Panc1 (cell line): ENCODE measurements at regions not wholly inside any gene's neighbourhood (a gene's known extent, or its start where the extent isn't known, plus 50 kb on each side); places are given as distances from the start of the nearest gene placed in this dataset.

Source experiments
- ATAC-seq: fragments of 200-7000 bp; cut with Tn5 transposase; 2 replicates; pipeline ENCODE4 v1.9.1; 2020; ENCODE audit warnings: mild to moderate bottlenecking, moderate library complexity
- BruUV-seq: library from RNA; stranded (reverse); fragments of 400-500 nt; replicated peaks from 2 replicates; lab custom pipeline; 2021; lab: Mats Ljungman, UMichigan
- CTCF ChIA-PET: fragments of 300-600 bp; sonication (Branson Sonifier 250); formaldehyde crosslinking; loops from one replicate; lab custom pipeline; 2022; ENCODE audit warnings: antibody characterized with exemption; lab: Charles Lee
- POLR2A ChIA-PET: fragments of 300-600 bp; sonication (Branson Sonifier 250); formaldehyde crosslinking; loops from one replicate; lab custom pipeline; 2022; ENCODE audit warnings: antibody characterized with exemption; lab: Charles Lee
- DNase-seq: peaks from one replicate; pipeline ENCODE4 v3.0.0-alpha.2; 2010; ENCODE audit warnings: low read depth, low spot score
- H3K27ac ChIP-seq: 2 replicates; pipeline ENCODE4 v1.5.1; 2011; ENCODE audit warnings: mild to moderate bottlenecking, low read length, inconsistent platforms
- H3K27me3 ChIP-seq: fragments of 200-500 bp; sonication (Bioruptor generic); 2 replicates; pipeline ENCODE4 v1.6.0; 2014; ENCODE audit warnings: low read length, inconsistent platforms; ENCODE audit not compliant: control insufficient read depth, insufficient read depth
- H3K36me3 ChIP-seq: fragments of 200-500 bp; sonication (Bioruptor generic); 2 replicates; pipeline ENCODE4 v1.5.1; 2014; ENCODE audit warnings: inconsistent platforms, mild to moderate bottlenecking, low read length, moderate library complexity; ENCODE audit not compliant: control insufficient read depth, insufficient read depth
- H3K4me1 ChIP-seq: 2 replicates; pipeline ENCODE4 v1.5.1; 2011; ENCODE audit warnings: inconsistent platforms, mild to moderate bottlenecking, low read length, moderate library complexity; ENCODE audit not compliant: control insufficient read depth, insufficient read depth
- H3K4me3 ChIP-seq, 2 experiments: 2 replicates each; pipeline ENCODE4 v1.5.1; 2011 to 2012; ENCODE audit warnings: low read depth in 2 of 2, low read length in 2 of 2, mild to moderate bottlenecking in 2 of 2, inconsistent platforms in 1 of 2, moderate library complexity in 1 of 2
- H3K9me3 ChIP-seq: fragments of 200-500 bp; sonication (Bioruptor generic); 2 replicates; pipeline ENCODE4 v1.5.1; 2014; ENCODE audit warnings: low read depth, mild to moderate bottlenecking, inconsistent platforms, low read length, moderate library complexity; ENCODE audit not compliant: control insufficient read depth, insufficient read depth
- POLR2AphosphoS5 ChIP-seq: IDR thresholded peaks from 2 replicates; pipeline ENCODE4 v1.6.1; 2012; ENCODE audit warnings: mild to moderate bottlenecking, low read depth, low read length, moderate library complexity
- SIN3A ChIP-seq: IDR thresholded peaks from 2 replicates; pipeline ENCODE4 v1.6.1; 2012; ENCODE audit warnings: low read depth, mild to moderate bottlenecking, low read length, moderate library complexity, borderline replicate concordance; ENCODE audit not compliant: insufficient read depth
- TCF7L2 ChIP-seq: IDR thresholded peaks from 2 replicates; pipeline ENCODE4 v1.6.1; 2011; ENCODE audit warnings: mild to moderate bottlenecking, low read depth, low read length, inconsistent platforms
- in situ Hi-C: cut with HindIII; loops from 2 replicates; pipeline ENCODE4 v1.10.0; 2016; ENCODE audit warnings: low sequenced_read_pairs, low pct_unique_long_range_greater_than_20kb
- intact Hi-C: fragments of 100-400 bp; cut with micrococcal nuclease; formaldehyde crosslinking; loops from one replicate; pipeline ENCODE4 v1.10.0; 2022; ENCODE audit not compliant: unreplicated experiment
- TF ChIP-seq, protein P1 (sequence below): fragments of 450-650 bp; IDR thresholded peaks from 2 replicates; pipeline ENCODE4 v1.5.1; 2017; ENCODE audit warnings: mild to moderate bottlenecking
- TF ChIP-seq, protein P2 (sequence below), 2 experiments: IDR thresholded peaks; 2 replicates each; pipeline ENCODE4 v1.6.1; 2011 to 2012; ENCODE audit warnings: low read depth in 2 of 2, control low read depth in 1 of 2, low read length in 1 of 2, mild to moderate bottlenecking in 1 of 2, moderate library complexity in 1 of 2; ENCODE audit not compliant: insufficient read depth in 1 of 2

DNA sequence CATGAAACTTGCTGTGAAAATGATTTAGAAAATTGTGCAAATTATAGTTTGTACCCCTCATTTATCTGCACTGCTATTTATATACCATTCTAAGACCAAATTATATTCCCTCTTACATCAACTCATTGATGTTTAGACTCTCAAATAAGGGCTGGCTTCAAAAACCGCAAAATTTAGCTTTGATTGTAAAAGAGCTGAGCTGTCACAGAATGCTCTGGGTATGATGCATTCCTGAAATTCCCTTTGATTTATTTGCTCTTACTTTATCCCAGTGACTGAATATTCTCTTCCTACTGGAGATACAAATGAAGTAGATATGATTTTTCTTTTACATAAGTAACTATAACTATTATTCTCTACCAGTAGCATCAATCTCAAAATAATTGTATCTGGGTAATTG lies 78.0 kb upstream of the TMTC2 start:
- CTCF ChIA-PET: no interaction called here
- DNase-seq (no peak), ATAC-seq (no peak)
- no peaks in the 10 kb centered on the region for H3K4me1 ChIP-seq
- POLR2A ChIA-PET: no interaction called here
- intact Hi-C loops: no loop called here
- no peaks in the 10 kb centered on the region for H3K36me3 ChIP-seq
- TF ChIP-seq SIN3A (no peak), TCF7L2 (no peak), POLR2AphosphoS5 (no peak)
- TF ChIP-seq, protein P1, sequence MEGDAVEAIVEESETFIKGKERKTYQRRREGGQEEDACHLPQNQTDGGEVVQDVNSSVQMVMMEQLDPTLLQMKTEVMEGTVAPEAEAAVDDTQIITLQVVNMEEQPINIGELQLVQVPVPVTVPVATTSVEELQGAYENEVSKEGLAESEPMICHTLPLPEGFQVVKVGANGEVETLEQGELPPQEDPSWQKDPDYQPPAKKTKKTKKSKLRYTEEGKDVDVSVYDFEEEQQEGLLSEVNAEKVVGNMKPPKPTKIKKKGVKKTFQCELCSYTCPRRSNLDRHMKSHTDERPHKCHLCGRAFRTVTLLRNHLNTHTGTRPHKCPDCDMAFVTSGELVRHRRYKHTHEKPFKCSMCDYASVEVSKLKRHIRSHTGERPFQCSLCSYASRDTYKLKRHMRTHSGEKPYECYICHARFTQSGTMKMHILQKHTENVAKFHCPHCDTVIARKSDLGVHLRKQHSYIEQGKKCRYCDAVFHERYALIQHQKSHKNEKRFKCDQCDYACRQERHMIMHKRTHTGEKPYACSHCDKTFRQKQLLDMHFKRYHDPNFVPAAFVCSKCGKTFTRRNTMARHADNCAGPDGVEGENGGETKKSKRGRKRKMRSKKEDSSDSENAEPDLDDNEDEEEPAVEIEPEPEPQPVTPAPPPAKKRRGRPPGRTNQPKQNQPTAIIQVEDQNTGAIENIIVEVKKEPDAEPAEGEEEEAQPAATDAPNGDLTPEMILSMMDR: no peak
- TF ChIP-seq, protein P2, sequence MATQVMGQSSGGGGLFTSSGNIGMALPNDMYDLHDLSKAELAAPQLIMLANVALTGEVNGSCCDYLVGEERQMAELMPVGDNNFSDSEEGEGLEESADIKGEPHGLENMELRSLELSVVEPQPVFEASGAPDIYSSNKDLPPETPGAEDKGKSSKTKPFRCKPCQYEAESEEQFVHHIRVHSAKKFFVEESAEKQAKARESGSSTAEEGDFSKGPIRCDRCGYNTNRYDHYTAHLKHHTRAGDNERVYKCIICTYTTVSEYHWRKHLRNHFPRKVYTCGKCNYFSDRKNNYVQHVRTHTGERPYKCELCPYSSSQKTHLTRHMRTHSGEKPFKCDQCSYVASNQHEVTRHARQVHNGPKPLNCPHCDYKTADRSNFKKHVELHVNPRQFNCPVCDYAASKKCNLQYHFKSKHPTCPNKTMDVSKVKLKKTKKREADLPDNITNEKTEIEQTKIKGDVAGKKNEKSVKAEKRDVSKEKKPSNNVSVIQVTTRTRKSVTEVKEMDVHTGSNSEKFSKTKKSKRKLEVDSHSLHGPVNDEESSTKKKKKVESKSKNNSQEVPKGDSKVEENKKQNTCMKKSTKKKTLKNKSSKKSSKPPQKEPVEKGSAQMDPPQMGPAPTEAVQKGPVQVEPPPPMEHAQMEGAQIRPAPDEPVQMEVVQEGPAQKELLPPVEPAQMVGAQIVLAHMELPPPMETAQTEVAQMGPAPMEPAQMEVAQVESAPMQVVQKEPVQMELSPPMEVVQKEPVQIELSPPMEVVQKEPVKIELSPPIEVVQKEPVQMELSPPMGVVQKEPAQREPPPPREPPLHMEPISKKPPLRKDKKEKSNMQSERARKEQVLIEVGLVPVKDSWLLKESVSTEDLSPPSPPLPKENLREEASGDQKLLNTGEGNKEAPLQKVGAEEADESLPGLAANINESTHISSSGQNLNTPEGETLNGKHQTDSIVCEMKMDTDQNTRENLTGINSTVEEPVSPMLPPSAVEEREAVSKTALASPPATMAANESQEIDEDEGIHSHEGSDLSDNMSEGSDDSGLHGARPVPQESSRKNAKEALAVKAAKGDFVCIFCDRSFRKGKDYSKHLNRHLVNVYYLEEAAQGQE (IDR thresholded peaks at IDR 0.05; ENCODE audit: insufficient read depth in 1 of 2, low read depth in 2 of 2, low read length in 1 of 2): no peak
- no TSS peak for BruUV-seq
- H3K9me3 ChIP-seq: no peaks in the 10 kb centered on the region
- in situ Hi-C loops: no loop called here
- H3K27me3 ChIP-seq: no peaks in the 10 kb centered on the region
- H3K27ac ChIP-seq: no peak overlapping the region
- H3K4me3 ChIP-seq: no peak overlapping the region

DNA sequence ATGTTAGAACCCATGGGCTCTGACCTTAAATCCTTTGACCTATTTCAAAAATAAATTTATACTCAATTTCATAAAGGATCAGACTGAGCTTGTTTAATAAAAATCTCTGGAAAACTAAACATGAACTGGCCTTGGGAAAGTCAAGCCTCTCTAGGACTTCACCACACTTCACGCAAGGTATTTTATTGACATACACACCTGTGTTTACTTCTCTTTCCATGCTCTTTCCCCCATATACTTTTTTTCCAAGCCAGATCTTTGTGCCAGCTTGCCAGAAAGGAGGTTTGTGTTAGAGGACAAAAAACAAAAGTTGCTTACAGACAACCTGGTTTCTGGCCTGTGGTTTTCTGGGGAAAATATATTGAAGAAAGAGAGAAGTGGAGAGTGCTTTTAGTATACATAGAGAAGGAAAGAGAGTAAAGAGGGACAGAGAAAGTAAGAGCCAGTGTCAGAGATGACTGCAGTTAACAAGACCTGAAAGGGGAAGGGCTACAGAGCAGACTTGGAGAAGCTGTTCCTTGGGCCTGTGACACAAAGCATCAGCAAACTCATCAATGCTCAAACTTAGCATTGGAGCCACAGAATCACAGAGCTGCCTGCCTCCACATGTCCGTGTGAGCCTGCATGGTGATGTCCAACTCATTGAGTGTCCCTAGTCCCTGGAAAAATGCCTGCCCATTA lies 77.3 kb upstream of the TMTC2 start:
- TF ChIP-seq POLR2AphosphoS5 (no peak), TCF7L2 (no peak), SIN3A (no peak)
- TF ChIP-seq, protein P2 (IDR thresholded peaks at IDR 0.05; ENCODE audit: insufficient read depth in 1 of 2, low read depth in 2 of 2, low read length in 1 of 2): no peak
- TF ChIP-seq, protein P1: no peak
- POLR2A ChIA-PET: no interaction called here
- Histone ChIP-seq H3K36me3 (no peaks in the 10 kb centered on the region), H3K27me3 (no peaks in the 10 kb centered on the region), H3K9me3 (no peaks in the 10 kb centered on the region), H3K4me3 (no peak overlapping the region), H3K4me1 (no peaks in the 10 kb centered on the region), H3K27ac (no peak overlapping the region)
- DNase-seq (no peak), ATAC-seq (no peak)
- intact Hi-C loops: no loop called here
- BruUV-seq: no TSS peak
- CTCF ChIA-PET: no interaction called here
- in situ Hi-C loops: no loop called here
